Esophagus muscularis mucosa (tissue), 4 donors: ENCODE measurements at regions not wholly inside any gene's neighbourhood (a gene's known extent, or its start where the extent isn't known, plus 50 kb on each side); places are given as distances from the start of the nearest gene placed in this dataset.

Source experiments
- DNase-seq: peaks from one replicate; pipeline ENCODE4 v3.0.0-alpha.2; 2017; ENCODE audit errors: extremely low spot score
- H3K27ac ChIP-seq, 4 donors: fragments of 200-600 bp; sonication (generic); replicated peaks in 1 of 4; 1 replicate in 3 of 4; 2 replicates in 1 of 4; pipeline ENCODE4 v1.5.1; 2016 to 2019; ENCODE audit warnings: mild to moderate bottlenecking in 1 of 4
- H3K27me3 ChIP-seq, 4 donors: fragments of 200-600 bp; sonication (generic); one replicate each; pipeline versions ENCODE4 v1.5.1 to v1.6.0; 2016 to 2019
- H3K36me3 ChIP-seq, 4 donors: fragments of 200-600 bp; sonication (generic); one replicate each; pipeline ENCODE4 v1.5.1; 2016 to 2019
- H3K4me1 ChIP-seq, 4 donors: fragments of 200-600 bp; sonication (generic); one replicate each; pipeline ENCODE4 v1.5.1; 2016 to 2019
- H3K4me3 ChIP-seq, 4 donors: fragments of 200-600 bp; sonication (generic); 1 replicate in 2 of 4; 2 replicates in 2 of 4; pipeline ENCODE4 v1.5.1; 2016 to 2019; ENCODE audit warnings: mild to moderate bottlenecking in 4 of 4, moderate library complexity in 1 of 4
- H3K9me3 ChIP-seq, 4 donors: fragments of 200-600 bp; sonication (generic); 1 replicate in 3 of 4; 2 replicates in 1 of 4; pipeline ENCODE4 v1.5.1; 2016 to 2019
- CTCF ChIP-seq, 3 experiments: fragments of 200-600 bp in 2 of 3; fragments of 450-650 bp in 1 of 3; sonication (generic) in 2 of 3; IDR thresholded peaks; one replicate each; pipeline ENCODE4 v1.5.1; 2017 to 2019; ENCODE audit warnings: antibody characterized with exemption in 3 of 3, mild to moderate bottlenecking in 2 of 3, moderate library complexity in 1 of 3
- EP300 ChIP-seq: sonication (generic); formaldehyde crosslinking; IDR thresholded peaks from one replicate; pipeline ENCODE4 v1.6.1; 2017; ENCODE audit warnings: antibody characterized with exemption
- POLR2A ChIP-seq: fragments of 450-650 bp; IDR thresholded peaks from one replicate; pipeline ENCODE4 v1.6.1; 2017; ENCODE audit warnings: antibody characterized with exemption, moderate library complexity, mild to moderate bottlenecking, low read depth
- POLR2AphosphoS5 ChIP-seq, 2 donors: sonication (generic); formaldehyde crosslinking; IDR thresholded peaks; one replicate each; pipeline ENCODE4 v1.6.1; 2017; ENCODE audit warnings: antibody characterized with exemption in 2 of 2
- WGBS: methylation state at CpG from one replicate; pipeline ENCODE4 v1.1.5; 2018; 5-methylcytosine and 5-hydroxymethylcytosine counted together
- intact Hi-C: fragments of 100-400 bp; cut with DNase I; formaldehyde crosslinking; loops from one replicate; pipeline ENCODE4 v1.15.1; 2023

DNA sequence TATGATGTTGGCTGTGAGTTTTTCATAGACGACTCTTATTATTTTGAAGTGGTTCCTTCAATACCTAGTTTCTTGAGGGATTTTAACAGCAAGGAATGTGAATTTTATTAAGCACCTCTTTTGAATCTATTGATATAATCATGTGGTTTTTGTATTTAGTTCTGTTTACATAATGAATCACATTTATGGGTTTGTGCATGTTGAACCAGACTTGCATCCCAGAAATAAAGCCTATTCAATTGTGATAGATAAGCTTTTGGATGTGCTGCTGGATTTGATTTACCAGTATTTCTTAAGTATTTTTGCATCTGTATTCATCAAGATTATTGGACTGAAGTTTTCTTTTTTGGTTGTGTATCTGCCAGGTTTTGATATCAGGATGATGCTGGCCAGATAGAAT, 131.6 kb upstream of the SCN7A start:
- DNase-seq = no peak
- Histone ChIP-seq H3K4me1 (no peaks in the 10 kb centered on the region), H3K27me3 (no peaks in the 10 kb centered on the region), H3K36me3 (no peaks in the 10 kb centered on the region), H3K4me3 (no peak overlapping the region), H3K27ac (no peak overlapping the region), H3K9me3 (peaks cover 0 to 5% (median 0%) of the 10 kb centered on the region in 4 donors)
- intact Hi-C loops = no loop called here
- 100% methylated on average over 1 of the region's 1 CpG for WGBS
- TF ChIP-seq POLR2A (no peak), POLR2AphosphoS5 (IDR thresholded peaks at IDR 0.05) (no peak), CTCF (IDR thresholded peaks at IDR 0.05) (no peak), EP300 (no peak)

- DNase-seq = no peak
- Histone ChIP-seq H3K4me3 (no peak overlapping the region), H3K4me1 (no peaks in the 10 kb centered on the region), H3K9me3 (peaks cover 0 to 12% (median 0%) of the 10 kb centered on the region in 4 donors), H3K27ac (no peak overlapping the region), H3K36me3 (no peaks in the 10 kb centered on the region), H3K27me3 (peaks cover 0 to 3% (median 0%) of the 10 kb centered on the region in 4 donors)
- intact Hi-C loops = no loop called here
- no peak for TF ChIP-seq POLR2A
- TF ChIP-seq EP300 = no peak
- no peak for TF ChIP-seq CTCF (IDR thresholded peaks at IDR 0.05)
- TF ChIP-seq POLR2AphosphoS5 (IDR thresholded peaks at IDR 0.05) = no peak
These were observed 120.5 kb upstream of the SCN7A start for GRCh38 chr2:166614503-166614902.

GRCh38 chr2:166614029-166614428, 120.0 kb upstream of the SCN7A start:
- peaks cover 0 to 3% (median 0%) of the 10 kb centered on the region in 4 donors for H3K27me3 ChIP-seq
- H3K4me3 ChIP-seq = no peak overlapping the region
- WGBS = 57% methylated on average over 4 of the region's 4 CpGs
- H3K27ac ChIP-seq = no peak overlapping the region
- TF ChIP-seq EP300 (no peak), POLR2A (no peak), POLR2AphosphoS5 (IDR thresholded peaks at IDR 0.05) (no peak), CTCF (IDR thresholded peaks at IDR 0.05) (no peak)
- DNase-seq = no peak
- no peaks in the 10 kb centered on the region for H3K36me3 ChIP-seq
- H3K4me1 ChIP-seq = no peaks in the 10 kb centered on the region
- intact Hi-C loops = no loop called here
- H3K9me3 ChIP-seq = peaks cover 0 to 12% (median 0%) of the 10 kb centered on the region in 4 donors

DNA sequence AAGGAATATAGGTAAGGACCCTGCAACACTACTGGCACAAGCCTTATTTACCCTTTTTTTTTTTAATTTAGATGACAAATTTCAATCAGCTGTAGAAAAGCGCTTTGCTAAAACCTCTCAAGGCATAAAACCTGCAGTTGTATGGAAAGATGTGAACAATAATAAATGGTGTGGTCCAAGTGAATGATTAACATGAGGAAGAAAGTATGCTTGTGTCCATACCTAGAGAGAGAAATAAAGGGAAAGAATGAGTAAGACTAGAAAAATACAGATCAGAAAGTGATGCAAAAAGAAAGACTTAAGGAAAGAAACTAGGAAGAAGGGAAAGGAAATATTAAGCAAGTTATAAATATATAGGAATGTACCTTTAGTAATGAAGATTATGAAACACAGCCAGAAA, 119.2 kb upstream of the SCN7A start:
- WGBS = 91% methylated on average over 1 of the region's 1 CpG
- Histone ChIP-seq H3K4me1 (no peaks in the 10 kb centered on the region), H3K9me3 (peaks cover 0 to 12% (median 0%) of the 10 kb centered on the region in 4 donors), H3K27me3 (peaks cover 0 to 3% (median 0%) of the 10 kb centered on the region in 4 donors), H3K36me3 (no peaks in the 10 kb centered on the region), H3K27ac (no peak overlapping the region), H3K4me3 (no peak overlapping the region)
- intact Hi-C loops = no loop called here
- DNase-seq = no peak
- TF ChIP-seq EP300 = no peak
- no peak for TF ChIP-seq POLR2A
- no peak for TF ChIP-seq CTCF (IDR thresholded peaks at IDR 0.05)
- TF ChIP-seq POLR2AphosphoS5 (IDR thresholded peaks at IDR 0.05) = no peak

GRCh38 chr2:166612214-166612613, 118.2 kb upstream of the SCN7A start:
- no peak overlapping the region for H3K27ac ChIP-seq
- no peak for DNase-seq
- no peaks in the 10 kb centered on the region for H3K36me3 ChIP-seq
- peaks cover 0 to 5% (median 0%) of the 10 kb centered on the region in 4 donors for H3K9me3 ChIP-seq
- peaks cover 0 to 3% (median 0%) of the 10 kb centered on the region in 4 donors for H3K27me3 ChIP-seq
- intact Hi-C loops = no loop called here
- WGBS = 87% methylated on average over 6 of the region's 6 CpGs
- TF ChIP-seq CTCF (IDR thresholded peaks at IDR 0.05) (no peak), POLR2AphosphoS5 (IDR thresholded peaks at IDR 0.05) (no peak), POLR2A (no peak), EP300 (no peak)
- H3K4me1 ChIP-seq = no peaks in the 10 kb centered on the region
- no peak overlapping the region for H3K4me3 ChIP-seq
